ENCODE measurements at regions not wholly inside any gene's neighbourhood (a gene's known extent, or its start where the extent isn't known, plus 50 kb on each side); places are given as distances from the start of the nearest gene placed in this dataset.

GRCh38 chr2:52192656-52193055 is 1160.7 kb upstream of the NRXN1 start:
- TF ChIP-seq EP300 (IDR thresholded peaks at IDR 0.05) = no peak
- TF ChIP-seq POLR2A (IDR thresholded peaks at IDR 0.05) = no peak
- TF ChIP-seq, protein P1, sequence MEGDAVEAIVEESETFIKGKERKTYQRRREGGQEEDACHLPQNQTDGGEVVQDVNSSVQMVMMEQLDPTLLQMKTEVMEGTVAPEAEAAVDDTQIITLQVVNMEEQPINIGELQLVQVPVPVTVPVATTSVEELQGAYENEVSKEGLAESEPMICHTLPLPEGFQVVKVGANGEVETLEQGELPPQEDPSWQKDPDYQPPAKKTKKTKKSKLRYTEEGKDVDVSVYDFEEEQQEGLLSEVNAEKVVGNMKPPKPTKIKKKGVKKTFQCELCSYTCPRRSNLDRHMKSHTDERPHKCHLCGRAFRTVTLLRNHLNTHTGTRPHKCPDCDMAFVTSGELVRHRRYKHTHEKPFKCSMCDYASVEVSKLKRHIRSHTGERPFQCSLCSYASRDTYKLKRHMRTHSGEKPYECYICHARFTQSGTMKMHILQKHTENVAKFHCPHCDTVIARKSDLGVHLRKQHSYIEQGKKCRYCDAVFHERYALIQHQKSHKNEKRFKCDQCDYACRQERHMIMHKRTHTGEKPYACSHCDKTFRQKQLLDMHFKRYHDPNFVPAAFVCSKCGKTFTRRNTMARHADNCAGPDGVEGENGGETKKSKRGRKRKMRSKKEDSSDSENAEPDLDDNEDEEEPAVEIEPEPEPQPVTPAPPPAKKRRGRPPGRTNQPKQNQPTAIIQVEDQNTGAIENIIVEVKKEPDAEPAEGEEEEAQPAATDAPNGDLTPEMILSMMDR (IDR thresholded peaks at IDR 0.05) = no peak
- no peak for TF ChIP-seq POLR2AphosphoS5 (IDR thresholded peaks at IDR 0.05)
